ENCODE measurements at regions not wholly inside any gene's neighbourhood (a gene's known extent, or its start where the extent isn't known, plus 50 kb on each side); places are given as distances from the start of the nearest gene placed in this dataset.
"Not testable (repeated sequence)": the region's sequence is repeated elsewhere in the genome, so short reads cannot be mapped to it uniquely, and the experiment has no call there.

GRCh38 chr2:16067444-16067843 is 127.1 kb downstream of the MYCN start:
- H3K9ac ChIP-seq (ENCODE audit: low read length in 5 of 5): no peak overlapping the region
- H3K4me1 ChIP-seq (ENCODE audit: control insufficient read depth in 5 of 5, insufficient read depth in 5 of 5, low read length in 5 of 5): no peaks in the 10 kb centered on the region
- peaks cover 0 to 2% (median 0%) of the 10 kb centered on the region in 5 donors for H3K27me3 ChIP-seq (ENCODE audit: control insufficient read depth in 5 of 5, insufficient read depth in 4 of 5, low read length in 5 of 5)
- no peak overlapping the region for H3K27ac ChIP-seq (ENCODE audit: low read depth, low read length)
- peaks cover 0 to 10% (median 7%) of the 10 kb centered on the region in 5 donors for H3K9me3 ChIP-seq (ENCODE audit: control insufficient read depth in 5 of 5, low read length in 5 of 5)
- H3K4me3 ChIP-seq (ENCODE audit: low read depth in 1 of 5, low read length in 5 of 5): no peak overlapping the region
- H3K36me3 ChIP-seq (ENCODE audit: control insufficient read depth in 5 of 5, insufficient read depth in 5 of 5, low read length in 5 of 5): no peaks in the 10 kb centered on the region

DNA sequence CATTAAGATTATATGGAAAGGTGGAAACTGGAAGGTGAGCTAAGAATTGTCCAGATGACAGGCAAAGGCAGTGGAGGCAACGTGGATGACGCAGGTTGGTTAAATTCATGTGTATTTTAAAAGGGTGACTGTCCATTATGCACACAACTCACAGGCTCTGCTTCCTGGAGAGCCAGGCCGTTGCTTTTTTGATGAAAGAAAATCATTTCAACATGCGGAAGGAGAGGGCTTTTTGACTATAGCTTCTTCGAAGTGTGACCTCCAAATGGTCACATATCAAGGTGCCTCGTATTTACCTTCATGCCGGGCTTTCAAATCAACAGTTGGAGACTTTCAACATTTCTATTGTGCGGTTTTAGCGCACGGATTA is 126.7 kb downstream of the MYCN start:
- H3K4me3 ChIP-seq (ENCODE audit: low read depth in 1 of 5, low read length in 5 of 5): no peak overlapping the region
- H3K9me3 ChIP-seq (ENCODE audit: control insufficient read depth in 5 of 5, low read length in 5 of 5): peaks cover 0 to 10% (median 7%) of the 10 kb centered on the region in 5 donors
- H3K36me3 ChIP-seq (ENCODE audit: control insufficient read depth in 5 of 5, insufficient read depth in 5 of 5, low read length in 5 of 5): no peaks in the 10 kb centered on the region
- H3K9ac ChIP-seq (ENCODE audit: low read length in 5 of 5): no peak overlapping the region
- H3K27ac ChIP-seq (ENCODE audit: low read depth, low read length): no peak overlapping the region
- H3K27me3 ChIP-seq (ENCODE audit: control insufficient read depth in 5 of 5, insufficient read depth in 4 of 5, low read length in 5 of 5): peaks cover 0 to 2% (median 0%) of the 10 kb centered on the region in 5 donors
- no peaks in the 10 kb centered on the region for H3K4me1 ChIP-seq (ENCODE audit: control insufficient read depth in 5 of 5, insufficient read depth in 5 of 5, low read length in 5 of 5)

DNA sequence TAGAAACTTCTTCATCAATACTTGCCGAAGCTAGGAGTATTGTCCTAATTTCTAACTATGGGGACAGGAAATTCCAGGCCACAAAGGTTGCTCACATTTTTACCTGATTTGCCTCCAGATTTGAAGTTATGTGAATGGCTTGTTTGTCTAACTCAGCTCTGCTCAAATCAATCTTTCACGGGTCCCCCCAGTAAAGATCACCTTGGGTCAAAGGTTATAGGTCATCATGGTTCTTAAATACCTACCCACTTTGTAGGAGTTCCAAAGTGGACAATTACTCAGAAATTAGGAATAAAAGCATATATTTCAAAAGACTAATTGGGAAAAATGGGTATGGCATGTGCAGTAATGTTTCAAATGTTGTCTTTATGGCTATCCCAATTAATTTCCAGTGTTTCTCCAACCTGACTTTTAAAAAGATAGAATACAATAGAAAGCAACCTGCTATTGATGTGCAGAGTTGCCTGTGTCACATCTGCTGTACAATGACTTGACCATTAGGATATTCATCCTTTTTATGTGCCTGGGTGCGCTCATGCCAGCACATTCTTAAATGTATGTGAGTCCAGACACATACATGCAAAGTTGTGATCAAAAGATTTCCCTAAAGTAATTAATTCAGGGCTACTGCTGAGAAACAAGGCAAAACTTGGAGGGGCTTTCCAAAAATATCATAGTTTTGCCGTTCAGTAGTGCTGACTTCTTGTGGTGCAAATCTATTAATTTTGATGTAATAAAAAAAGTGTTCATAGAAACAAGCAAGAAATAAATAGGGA is 126.1 kb downstream of the MYCN start:
- no peaks in the 10 kb centered on the region for H3K36me3 ChIP-seq (ENCODE audit: control insufficient read depth in 5 of 5, insufficient read depth in 5 of 5, low read length in 5 of 5)
- H3K9me3 ChIP-seq (ENCODE audit: control insufficient read depth in 5 of 5, low read length in 5 of 5): peaks cover 0 to 10% (median 7%) of the 10 kb centered on the region in 5 donors
- no peaks in the 10 kb centered on the region for H3K4me1 ChIP-seq (ENCODE audit: control insufficient read depth in 5 of 5, insufficient read depth in 5 of 5, low read length in 5 of 5)
- H3K4me3 ChIP-seq (ENCODE audit: low read depth in 1 of 5, low read length in 5 of 5): no peak overlapping the region
- H3K27me3 ChIP-seq (ENCODE audit: control insufficient read depth in 5 of 5, insufficient read depth in 4 of 5, low read length in 5 of 5): peaks cover 0 to 2% (median 0%) of the 10 kb centered on the region in 5 donors
- H3K27ac ChIP-seq (ENCODE audit: low read depth, low read length): no peak overlapping the region
- no peak overlapping the region for H3K9ac ChIP-seq (ENCODE audit: low read length in 5 of 5)

DNA sequence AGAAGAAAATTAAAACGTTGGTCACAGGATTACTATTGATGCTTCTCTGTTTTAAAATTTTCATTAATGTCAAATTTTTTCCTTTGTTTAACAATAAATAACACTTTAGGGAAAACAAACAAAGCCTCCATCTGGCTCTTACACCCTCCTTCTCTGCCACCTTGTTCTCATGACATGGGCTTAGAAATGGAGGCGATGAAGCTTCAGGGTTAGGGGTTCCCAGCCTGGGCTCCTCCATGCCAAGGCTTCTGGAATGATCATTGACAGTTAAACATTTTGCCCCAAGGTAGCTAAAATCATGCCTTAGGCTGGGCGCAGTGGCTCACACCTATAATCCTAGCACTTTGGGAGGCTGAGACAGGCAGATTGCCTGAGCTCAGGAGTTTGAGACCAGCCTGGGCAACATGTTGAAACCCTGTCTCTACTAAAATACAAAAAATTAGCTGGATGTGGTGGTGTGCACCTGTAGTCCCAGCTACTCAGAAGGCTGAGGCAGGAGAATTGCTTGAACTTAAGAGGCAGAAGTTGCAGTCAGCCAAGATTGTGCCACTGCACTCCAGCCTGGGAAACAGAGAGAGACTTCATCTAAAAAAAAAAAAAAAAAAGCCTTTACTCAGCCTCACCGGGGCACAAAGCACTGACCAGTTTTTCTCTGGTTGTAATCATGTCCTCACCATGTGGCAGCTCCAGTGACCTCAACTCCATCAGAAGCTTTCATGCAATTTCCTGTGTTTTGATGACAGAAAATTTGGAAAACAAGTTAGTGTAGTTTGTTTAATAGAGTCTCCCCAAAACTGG is 125.1 kb downstream of the MYCN start:
- H3K4me3 ChIP-seq (ENCODE audit: low read depth in 1 of 5, low read length in 5 of 5); H3K27me3 ChIP-seq (ENCODE audit: control insufficient read depth in 5 of 5, insufficient read depth in 4 of 5, low read length in 5 of 5); H3K4me1 ChIP-seq (ENCODE audit: control insufficient read depth in 5 of 5, insufficient read depth in 5 of 5, low read length in 5 of 5); H3K36me3 ChIP-seq (ENCODE audit: control insufficient read depth in 5 of 5, insufficient read depth in 5 of 5, low read length in 5 of 5); H3K27ac ChIP-seq (ENCODE audit: low read depth, low read length); H3K9ac ChIP-seq (ENCODE audit: low read length in 5 of 5): not testable (repeated sequence)
- H3K9me3 ChIP-seq (ENCODE audit: control insufficient read depth in 5 of 5, low read length in 5 of 5): peaks cover 0 to 10% (median 7%) of the 10 kb centered on the region in 5 donors

- Histone ChIP-seq H3K9me3 (ENCODE audit: control insufficient read depth in 5 of 5, low read length in 5 of 5) (peaks cover 0 to 10% (median 7%) of the 10 kb centered on the region in 5 donors), H3K4me3 (ENCODE audit: low read depth in 1 of 5, low read length in 5 of 5) (no peak overlapping the region), H3K4me1 (ENCODE audit: control insufficient read depth in 5 of 5, insufficient read depth in 5 of 5, low read length in 5 of 5) (no peaks in the 10 kb centered on the region), H3K27me3 (ENCODE audit: control insufficient read depth in 5 of 5, insufficient read depth in 4 of 5, low read length in 5 of 5) (peaks cover 0 to 3% (median 2%) of the 10 kb centered on the region in 5 donors), H3K27ac (ENCODE audit: low read depth, low read length) (no peak overlapping the region), H3K9ac (ENCODE audit: low read length in 5 of 5) (no peak overlapping the region), H3K36me3 (ENCODE audit: control insufficient read depth in 5 of 5, insufficient read depth in 5 of 5, low read length in 5 of 5) (no peaks in the 10 kb centered on the region)
These were observed 124.4 kb downstream of the MYCN start for GRCh38 chr2:16064745-16065144.

GRCh38 chr2:16063955-16064633 is 123.7 kb downstream of the MYCN start:
- no peak overlapping the region for H3K9ac ChIP-seq (ENCODE audit: low read length in 5 of 5)
- H3K4me3 ChIP-seq (ENCODE audit: low read depth in 1 of 5, low read length in 5 of 5): no peak overlapping the region
- no peaks in the 10 kb centered on the region for H3K4me1 ChIP-seq (ENCODE audit: control insufficient read depth in 5 of 5, insufficient read depth in 5 of 5, low read length in 5 of 5)
- H3K27ac ChIP-seq (ENCODE audit: low read depth, low read length): no peak overlapping the region
- H3K9me3 ChIP-seq (ENCODE audit: control insufficient read depth in 5 of 5, low read length in 5 of 5): peaks cover 0 to 10% (median 7%) of the 10 kb centered on the region in 5 donors
- H3K27me3 ChIP-seq (ENCODE audit: control insufficient read depth in 5 of 5, insufficient read depth in 4 of 5, low read length in 5 of 5): peaks cover 0 to 3% (median 2%) of the 10 kb centered on the region in 5 donors
- no peaks in the 10 kb centered on the region for H3K36me3 ChIP-seq (ENCODE audit: control insufficient read depth in 5 of 5, insufficient read depth in 5 of 5, low read length in 5 of 5)

DNA sequence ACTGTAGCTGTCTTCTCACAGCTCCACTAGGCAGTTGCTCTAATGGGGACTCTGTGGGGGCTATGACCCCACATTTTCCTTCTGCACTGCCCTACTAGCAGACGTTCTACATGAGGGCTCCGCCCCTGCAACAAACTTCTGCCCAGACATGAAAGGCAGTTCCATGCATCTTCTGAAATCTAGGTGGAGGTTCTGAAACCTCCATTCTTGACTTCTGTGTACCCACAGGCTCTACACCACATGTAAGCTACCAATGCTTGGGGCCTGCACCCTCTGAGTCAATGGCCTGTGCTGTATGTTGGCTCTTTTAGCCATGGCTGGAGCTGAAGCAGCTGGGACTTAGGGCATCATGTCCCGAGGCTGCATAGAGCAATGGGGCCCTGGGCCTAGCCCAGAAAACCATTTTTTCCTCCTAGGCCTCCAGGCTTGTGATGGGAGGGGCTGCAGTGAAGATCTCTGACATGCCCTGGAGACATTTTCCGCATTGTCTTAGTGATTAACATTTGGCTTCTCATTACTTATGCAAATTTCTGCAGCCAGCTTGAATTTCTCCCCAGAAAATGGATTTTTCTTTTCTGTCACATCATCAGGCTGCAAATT is 123.0 kb downstream of the MYCN start:
- Histone ChIP-seq H3K36me3 (ENCODE audit: control insufficient read depth in 5 of 5, insufficient read depth in 5 of 5, low read length in 5 of 5) (no peaks in the 10 kb centered on the region), H3K9me3 (ENCODE audit: control insufficient read depth in 5 of 5, low read length in 5 of 5) (peaks cover 0 to 10% (median 7%) of the 10 kb centered on the region in 5 donors), H3K27ac (ENCODE audit: low read depth, low read length) (no peak overlapping the region), H3K4me1 (ENCODE audit: control insufficient read depth in 5 of 5, insufficient read depth in 5 of 5, low read length in 5 of 5) (no peaks in the 10 kb centered on the region), H3K9ac (ENCODE audit: low read length in 5 of 5) (no peak overlapping the region), H3K27me3 (ENCODE audit: control insufficient read depth in 5 of 5, insufficient read depth in 4 of 5, low read length in 5 of 5) (peaks cover 0 to 3% (median 0%) of the 10 kb centered on the region in 5 donors), H3K4me3 (ENCODE audit: low read depth in 1 of 5, low read length in 5 of 5) (peak overlapping the region in 1 of 5 donors; percentile 31)

DNA sequence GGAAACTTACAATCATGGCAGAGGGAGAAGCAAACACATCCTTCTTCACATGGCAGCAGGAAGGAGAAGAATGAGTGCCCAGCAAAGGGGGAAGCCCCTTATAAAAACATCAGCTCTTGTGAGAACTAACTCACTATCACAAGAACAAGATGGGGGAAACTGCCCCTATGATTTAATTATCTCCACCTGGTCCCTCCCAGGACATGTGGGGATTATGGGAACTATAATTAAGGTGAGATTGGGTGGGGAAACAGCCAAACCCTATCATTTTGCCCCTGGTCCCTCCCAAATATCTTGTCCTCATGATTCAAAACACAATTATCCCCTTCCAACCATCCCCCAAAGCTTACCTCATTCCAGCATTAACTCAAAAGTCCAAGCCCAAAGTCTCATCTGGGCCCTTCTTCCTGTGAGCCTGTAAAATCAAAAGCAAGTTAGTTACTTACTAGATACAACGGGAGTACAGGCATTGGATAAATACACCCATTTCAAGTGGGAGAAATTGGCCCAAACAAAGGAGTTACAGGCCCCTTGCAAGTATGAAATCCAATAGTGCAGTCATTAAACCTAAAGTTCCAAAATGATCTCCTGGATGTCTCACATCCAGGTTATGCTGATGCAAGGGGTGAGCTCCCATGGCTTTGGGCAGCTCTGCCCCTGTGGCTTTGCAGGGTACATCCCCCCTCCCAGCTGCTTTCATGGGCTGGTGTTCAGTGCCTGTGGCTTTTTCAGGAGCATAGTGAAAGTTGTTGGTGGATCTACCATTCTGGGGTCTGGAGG is 122.3 kb downstream of the MYCN start:
- peaks cover 0 to 10% (median 7%) of the 10 kb centered on the region in 5 donors for H3K9me3 ChIP-seq (ENCODE audit: control insufficient read depth in 5 of 5, low read length in 5 of 5)
- H3K36me3 ChIP-seq (ENCODE audit: control insufficient read depth in 5 of 5, insufficient read depth in 5 of 5, low read length in 5 of 5): no peaks in the 10 kb centered on the region
- peaks cover 0 to 3% (median 0%) of the 10 kb centered on the region in 5 donors for H3K27me3 ChIP-seq (ENCODE audit: control insufficient read depth in 5 of 5, insufficient read depth in 4 of 5, low read length in 5 of 5)
- peak overlapping the region in 1 of 5 donors; percentile 31 for H3K4me3 ChIP-seq (ENCODE audit: low read depth in 1 of 5, low read length in 5 of 5)
- no peaks in the 10 kb centered on the region for H3K4me1 ChIP-seq (ENCODE audit: control insufficient read depth in 5 of 5, insufficient read depth in 5 of 5, low read length in 5 of 5)
- no peak overlapping the region for H3K27ac ChIP-seq (ENCODE audit: low read depth, low read length)
- H3K9ac ChIP-seq (ENCODE audit: low read length in 5 of 5): no peak overlapping the region
